Dendritic cell treated with granulocyte-macrophage colony-stimulating factor and Interleukin-4, amounts not matched to agents 40 ng/mL and 50 ng/mL, for 4 days (primary cell): ENCODE measurements at regions not wholly inside any gene's neighbourhood (a gene's known extent, or its start where the extent isn't known, plus 50 kb on each side); places are given as distances from the start of the nearest gene placed in this dataset.
"Not testable (repeated sequence)": the region's sequence is repeated elsewhere in the genome, so short reads cannot be mapped to it uniquely, and the experiment has no call there.

Experiments used
- H3K27ac Mint-ChIP-seq: one replicate; pipeline ENCODE4 v1.8.0; 2022; ENCODE audit warnings: mild to moderate bottlenecking, mixed read lengths
- H3K27me3 Mint-ChIP-seq: one replicate; pipeline ENCODE4 v1.8.0; 2022; ENCODE audit warnings: mild to moderate bottlenecking, mixed read lengths
- H3K36me3 Mint-ChIP-seq: one replicate; pipeline ENCODE4 v1.8.0; 2022; ENCODE audit warnings: low read depth, mixed read lengths
- H3K4me1 Mint-ChIP-seq: one replicate; pipeline ENCODE4 v1.8.0; 2022; ENCODE audit warnings: low read depth, mixed read lengths
- H3K4me3 Mint-ChIP-seq: one replicate; pipeline ENCODE4 v1.8.0; 2022; ENCODE audit warnings: mild to moderate bottlenecking, moderate library complexity, mixed read lengths
- H3K9me3 Mint-ChIP-seq: one replicate; pipeline ENCODE4 v1.8.0; 2022; ENCODE audit warnings: mixed read lengths
- intact Hi-C: fragments of 100-400 bp; cut with micrococcal nuclease; formaldehyde crosslinking; loops from one replicate; pipeline ENCODE4 v1.15.0; 2022

GRCh38 chrX:128807367-128807766 is 715.9 kb downstream of the SMARCA1 start:
- no peaks in the 10 kb centered on the region for H3K36me3 Mint-ChIP-seq
- no peak overlapping the region for H3K27ac Mint-ChIP-seq

GRCh38 chrX:128805236-128805635 is 718.1 kb downstream of the SMARCA1 start:
- Mint-ChIP-seq H3K9me3 (no peaks in the 10 kb centered on the region), H3K27me3 (no peaks in the 10 kb centered on the region), H3K4me3 (no peak overlapping the region), H3K27ac (no peak overlapping the region), H3K4me1 (no peaks in the 10 kb centered on the region), H3K36me3 (no peaks in the 10 kb centered on the region)
- intact Hi-C loops, result no loop called here

More at GRCh38 chrX:128807367-128807766, 715.9 kb downstream of the SMARCA1 start:
- intact Hi-C loops, result no loop called here
- Mint-ChIP-seq H3K27me3 (no peaks in the 10 kb centered on the region), H3K4me3 (no peak overlapping the region), H3K4me1 (no peaks in the 10 kb centered on the region), H3K9me3 (no peaks in the 10 kb centered on the region)

- no peaks in the 10 kb centered on the region for H3K9me3 Mint-ChIP-seq
- H3K27ac Mint-ChIP-seq, result no peak overlapping the region
- intact Hi-C loops, result no loop called here
- no peaks in the 10 kb centered on the region for H3K4me1 Mint-ChIP-seq
- no peak overlapping the region for H3K4me3 Mint-ChIP-seq
- H3K36me3 Mint-ChIP-seq, result no peaks in the 10 kb centered on the region
- H3K27me3 Mint-ChIP-seq, result no peaks in the 10 kb centered on the region
Observed at GRCh38 chrX:128804828-128805227, 718.5 kb downstream of the SMARCA1 start.

- Mint-ChIP-seq H3K27me3 (no peaks in the 10 kb centered on the region), H3K9me3 (no peaks in the 10 kb centered on the region), H3K36me3 (no peaks in the 10 kb centered on the region), H3K4me3 (no peak overlapping the region), H3K4me1 (no peaks in the 10 kb centered on the region), H3K27ac (no peak overlapping the region)
- intact Hi-C loops, result no loop called here
Observed at GRCh38 chrX:128800138-128800537, 723.2 kb downstream of the SMARCA1 start.

- intact Hi-C loops, H3K9me3 Mint-ChIP-seq, H3K4me1 Mint-ChIP-seq, H3K4me3 Mint-ChIP-seq, H3K27me3 Mint-ChIP-seq, H3K36me3 Mint-ChIP-seq, H3K27ac Mint-ChIP-seq: not testable (repeated sequence)
Observed at GRCh38 chrX:128783139-128783538, 730.9 kb upstream of the ACTRT1 start.

- H3K36me3 Mint-ChIP-seq, result no peaks in the 10 kb centered on the region
- H3K4me1 Mint-ChIP-seq, result no peaks in the 10 kb centered on the region
- intact Hi-C loops, result no loop called here
- no peaks in the 10 kb centered on the region for H3K27me3 Mint-ChIP-seq
- H3K27ac Mint-ChIP-seq, result no peak overlapping the region
- no peak overlapping the region for H3K4me3 Mint-ChIP-seq
- no peaks in the 10 kb centered on the region for H3K9me3 Mint-ChIP-seq
Observed at GRCh38 chrX:128781506-128781905, 729.3 kb upstream of the ACTRT1 start.

- H3K36me3 Mint-ChIP-seq, result no peaks in the 10 kb centered on the region
- intact Hi-C loops, result no loop called here
- no peaks in the 10 kb centered on the region for H3K4me1 Mint-ChIP-seq
- no peak overlapping the region for H3K27ac Mint-ChIP-seq
- H3K27me3 Mint-ChIP-seq, result no peaks in the 10 kb centered on the region
- H3K9me3 Mint-ChIP-seq, result no peaks in the 10 kb centered on the region
- no peak overlapping the region for H3K4me3 Mint-ChIP-seq
Observed at GRCh38 chrX:128780934-128781333, 728.7 kb upstream of the ACTRT1 start.

- Mint-ChIP-seq H3K27me3 (no peaks in the 10 kb centered on the region), H3K27ac (no peak overlapping the region), H3K4me1 (no peaks in the 10 kb centered on the region), H3K4me3 (no peak overlapping the region), H3K9me3 (no peaks in the 10 kb centered on the region), H3K36me3 (no peaks in the 10 kb centered on the region)
- intact Hi-C loops, result no loop called here
Observed at GRCh38 chrX:128769495-128769894, 717.3 kb upstream of the ACTRT1 start.

- no peaks in the 10 kb centered on the region for H3K27me3 Mint-ChIP-seq
- intact Hi-C loops, result no loop called here
- H3K4me3 Mint-ChIP-seq, result no peak overlapping the region
- H3K27ac Mint-ChIP-seq, result no peak overlapping the region
- H3K36me3 Mint-ChIP-seq, result no peaks in the 10 kb centered on the region
- no peaks in the 10 kb centered on the region for H3K4me1 Mint-ChIP-seq
- no peaks in the 10 kb centered on the region for H3K9me3 Mint-ChIP-seq
Observed at GRCh38 chrX:128759745-128760144, 707.5 kb upstream of the ACTRT1 start.

- Mint-ChIP-seq H3K36me3 (no peaks in the 10 kb centered on the region), H3K4me3 (no peak overlapping the region), H3K9me3 (no peaks in the 10 kb centered on the region), H3K27me3 (no peaks in the 10 kb centered on the region), H3K4me1 (no peaks in the 10 kb centered on the region), H3K27ac (no peak overlapping the region)
- intact Hi-C loops, result no loop called here
Observed at GRCh38 chrX:128759177-128759576, 707.0 kb upstream of the ACTRT1 start.

- H3K4me1 Mint-ChIP-seq, result no peaks in the 10 kb centered on the region
- no peaks in the 10 kb centered on the region for H3K9me3 Mint-ChIP-seq
- no peak overlapping the region for H3K27ac Mint-ChIP-seq
- H3K4me3 Mint-ChIP-seq, result no peak overlapping the region
- H3K27me3 Mint-ChIP-seq, result no peaks in the 10 kb centered on the region
- intact Hi-C loops, result no loop called here
- H3K36me3 Mint-ChIP-seq, result no peaks in the 10 kb centered on the region
Observed at GRCh38 chrX:128754130-128754529, 701.9 kb upstream of the ACTRT1 start.

GRCh38 chrX:128739539-128739938 is 687.3 kb upstream of the ACTRT1 start:
- H3K4me1 Mint-ChIP-seq, result no peaks in the 10 kb centered on the region
- H3K27me3 Mint-ChIP-seq, result no peaks in the 10 kb centered on the region
- no peak overlapping the region for H3K27ac Mint-ChIP-seq
- no peaks in the 10 kb centered on the region for H3K9me3 Mint-ChIP-seq
- H3K4me3 Mint-ChIP-seq, result no peak overlapping the region
- no peaks in the 10 kb centered on the region for H3K36me3 Mint-ChIP-seq
- intact Hi-C loops, result no loop called here

GRCh38 chrX:128728943-128729342 is 676.7 kb upstream of the ACTRT1 start:
- Mint-ChIP-seq H3K9me3 (peaks cover 11% of the 10 kb centered on the region), H3K36me3 (no peaks in the 10 kb centered on the region), H3K27ac (no peak overlapping the region), H3K4me1 (no peaks in the 10 kb centered on the region), H3K27me3 (no peaks in the 10 kb centered on the region), H3K4me3 (no peak overlapping the region)
- intact Hi-C loops, result no loop called here

- no peaks in the 10 kb centered on the region for H3K36me3 Mint-ChIP-seq
- H3K27me3 Mint-ChIP-seq, result no peaks in the 10 kb centered on the region
- no peaks in the 10 kb centered on the region for H3K9me3 Mint-ChIP-seq
- H3K27ac Mint-ChIP-seq, result no peak overlapping the region
- H3K4me3 Mint-ChIP-seq, result no peak overlapping the region
- intact Hi-C loops, result no loop called here
- no peaks in the 10 kb centered on the region for H3K4me1 Mint-ChIP-seq
Observed at GRCh38 chrX:128717635-128718578, 665.7 kb upstream of the ACTRT1 start.

GRCh38 chrX:128714425-128714824 is 662.2 kb upstream of the ACTRT1 start:
- no peaks in the 10 kb centered on the region for H3K27me3 Mint-ChIP-seq
- no peaks in the 10 kb centered on the region for H3K36me3 Mint-ChIP-seq
- H3K27ac Mint-ChIP-seq, result no peak overlapping the region
- intact Hi-C loops, result no loop called here
- no peaks in the 10 kb centered on the region for H3K4me1 Mint-ChIP-seq
- no peaks in the 10 kb centered on the region for H3K9me3 Mint-ChIP-seq
- H3K4me3 Mint-ChIP-seq, result no peak overlapping the region
